ENCODE measurements at regions not wholly inside any gene's neighbourhood (a gene's known extent, or its start where the extent isn't known, plus 50 kb on each side); places are given as distances from the start of the nearest gene placed in this dataset.
A peak's percentile ranks its signal among the peaks of the same experiment; 100 is the strongest.
"Not testable (repeated sequence)": the region's sequence is repeated elsewhere in the genome, so short reads cannot be mapped to it uniquely, and the experiment has no call there.

DNA sequence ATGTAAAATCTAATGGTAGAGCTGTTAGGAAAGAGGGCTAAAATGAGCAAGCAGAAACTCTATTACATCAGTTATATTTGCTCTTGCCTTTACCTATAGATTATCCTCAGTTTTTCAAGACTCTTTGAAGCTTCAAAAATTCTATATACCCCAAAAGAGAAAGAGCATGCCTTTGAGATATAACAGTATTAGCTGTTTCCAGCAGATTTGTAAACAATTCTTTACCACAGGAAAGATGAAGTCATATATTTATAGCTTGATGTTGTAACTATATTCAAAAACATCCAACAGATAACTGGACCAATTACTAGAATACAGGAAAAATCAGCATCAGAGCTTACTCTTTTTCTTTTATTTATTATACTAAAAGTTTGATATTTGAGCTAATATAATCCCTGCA lies 416.2 kb upstream of the TPK1 start:
- no peak for DNase-seq

DNA sequence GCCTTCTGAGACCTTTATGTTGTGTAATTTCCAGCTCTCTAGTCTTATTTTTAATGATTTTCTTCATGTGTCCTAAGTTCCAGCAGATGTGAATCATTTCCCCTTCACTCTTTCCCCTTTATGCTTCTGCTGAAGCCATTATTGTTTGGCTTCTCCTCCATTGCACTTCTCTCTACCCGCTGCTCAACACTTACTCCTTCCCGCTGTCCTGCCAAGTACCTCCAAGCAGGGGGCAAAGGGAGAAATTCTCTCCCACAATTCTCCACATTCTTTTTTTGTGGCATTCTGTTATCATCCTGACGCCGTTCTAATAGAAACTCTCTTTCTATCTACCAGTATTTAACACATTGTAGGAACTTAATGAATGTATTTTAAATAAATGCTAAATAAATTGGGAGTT lies 388.9 kb upstream of the TPK1 start:
- DNase-seq = no peak

DNA sequence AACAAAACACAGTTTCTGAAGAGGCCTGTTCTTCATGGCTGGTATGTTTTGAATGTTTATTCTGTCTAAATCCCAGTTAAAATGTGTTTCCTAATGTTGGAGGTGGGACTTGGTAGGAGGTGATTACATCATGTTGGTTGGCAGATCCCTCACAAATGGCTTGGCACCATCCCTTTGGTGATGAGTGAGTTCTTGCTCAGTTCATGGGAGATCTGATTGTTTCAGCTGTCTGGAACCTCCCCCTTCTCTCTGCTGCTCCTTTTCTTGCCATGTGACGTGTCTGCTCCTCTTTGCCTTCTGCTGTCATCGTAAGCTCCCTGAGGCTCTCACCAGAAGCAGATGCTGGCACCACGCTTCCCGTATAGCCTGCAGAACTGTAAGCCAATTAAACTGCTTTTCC lies 383.6 kb upstream of the TPK1 start:
- no peak for DNase-seq

DNA sequence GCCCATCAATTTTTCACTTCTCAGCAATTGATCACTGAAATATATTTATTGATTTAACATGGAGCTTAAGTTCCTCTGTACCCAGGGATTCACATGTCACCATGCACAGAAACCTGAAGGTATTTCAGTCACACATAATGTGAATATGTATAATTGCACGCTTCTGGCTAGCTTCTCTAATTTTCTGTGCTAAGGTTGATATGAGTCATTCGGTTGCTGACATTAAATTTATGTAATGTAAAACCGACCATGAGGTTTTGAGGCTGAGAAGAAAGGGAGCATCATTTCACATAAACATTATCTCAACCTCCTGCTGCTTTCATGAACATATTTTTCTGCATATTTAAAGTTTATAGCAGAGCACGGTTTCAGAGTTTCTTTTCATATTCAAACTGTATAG lies 381.0 kb upstream of the TPK1 start:
- no peak for DNase-seq

DNA sequence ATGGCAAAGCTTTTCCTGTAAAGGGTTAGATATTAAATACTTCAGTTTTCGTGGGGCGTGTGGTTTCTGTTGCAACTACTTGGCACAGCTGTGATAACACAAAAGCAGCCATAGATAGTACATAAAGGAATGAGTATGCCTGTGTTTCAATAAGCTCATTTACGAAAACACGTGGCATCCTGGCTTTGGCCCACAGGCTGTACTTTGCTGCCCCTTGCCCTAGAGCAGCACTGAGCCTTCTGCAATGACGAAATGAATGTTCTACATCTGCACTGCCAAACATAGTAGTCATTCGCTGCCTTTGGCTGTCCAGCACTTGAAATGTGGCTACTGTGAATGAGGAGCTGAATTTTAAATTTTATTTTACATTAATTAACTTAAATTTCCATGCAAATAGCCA lies 376.2 kb upstream of the TPK1 start:
- DNase-seq = no peak

DNA sequence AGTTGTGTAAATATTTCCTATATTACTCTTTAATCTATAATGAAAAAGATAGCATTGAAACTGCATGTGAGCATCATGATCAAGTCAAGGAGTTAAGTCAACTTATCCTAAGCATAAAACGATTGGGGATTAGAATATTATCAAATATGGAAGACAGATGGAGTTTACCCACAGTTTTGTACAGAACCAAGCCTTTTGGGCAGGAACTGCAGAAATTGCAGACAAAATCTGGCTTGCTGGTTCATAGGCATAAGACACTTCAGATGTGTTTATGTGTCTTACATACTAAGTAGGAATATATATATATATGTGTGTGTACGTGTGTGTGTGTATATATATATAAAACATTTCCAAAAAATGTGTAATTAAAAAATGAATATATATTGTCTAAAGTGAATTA lies 375.4 kb upstream of the TPK1 start:
- DNase-seq = no peak

DNA sequence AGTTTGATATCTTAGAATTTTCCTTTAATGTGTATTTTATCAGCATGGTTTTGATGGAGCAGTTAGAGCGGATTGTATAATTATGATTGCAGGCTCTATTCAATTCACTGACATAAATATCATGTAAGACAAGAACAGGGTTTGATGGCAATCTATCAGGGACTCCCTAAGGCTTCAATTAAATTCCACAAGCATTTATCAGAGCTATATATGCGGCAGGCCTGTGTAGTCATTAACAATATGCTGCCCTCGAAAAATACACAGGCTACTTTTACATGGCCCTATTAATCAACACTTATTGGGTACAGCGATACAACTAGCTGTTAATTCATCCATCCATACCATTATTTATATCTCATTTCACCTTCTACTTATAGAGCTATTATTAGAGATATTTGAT lies 358.1 kb upstream of the TPK1 start:
- DNase-seq = no peak

DNA sequence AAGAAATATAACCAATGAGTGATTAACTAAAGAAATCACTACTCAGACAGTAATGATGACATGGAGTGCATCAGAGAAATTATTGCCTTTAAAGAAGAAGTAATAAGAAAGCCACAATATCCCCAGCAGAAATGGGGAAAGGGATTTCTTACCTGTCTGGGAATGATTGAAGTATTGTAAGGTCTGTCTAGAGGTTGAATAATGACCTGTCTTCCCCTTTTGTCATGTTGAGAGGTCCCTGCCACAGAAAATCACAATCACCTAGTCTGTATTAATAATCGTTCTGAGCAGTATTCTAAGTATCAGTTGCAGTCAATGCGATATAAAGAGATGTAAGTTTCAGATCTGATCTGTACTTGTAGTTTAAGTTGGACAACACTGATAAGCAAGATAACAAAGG lies 349.1 kb upstream of the TPK1 start:
- DNase-seq = no peak

DNA sequence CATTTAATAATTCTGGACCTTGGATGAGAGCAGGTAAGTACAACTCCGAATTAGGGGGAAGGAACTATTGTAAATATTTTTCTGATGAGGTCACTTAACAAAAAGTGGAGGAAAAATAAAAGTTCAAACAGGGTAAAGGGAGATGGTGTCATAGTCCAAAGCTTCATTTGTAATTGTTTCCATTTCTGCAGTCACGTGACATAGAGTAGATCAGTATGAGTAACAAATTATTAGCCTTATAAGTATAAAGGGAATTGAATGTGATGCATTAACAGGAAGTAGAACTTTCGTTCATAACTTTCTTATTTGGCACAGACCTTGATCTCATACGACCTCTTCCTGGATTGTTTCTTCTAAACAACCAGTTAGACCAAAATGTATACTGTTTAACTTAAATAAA lies 347.2 kb upstream of the TPK1 start:
- DNase-seq = no peak

DNA sequence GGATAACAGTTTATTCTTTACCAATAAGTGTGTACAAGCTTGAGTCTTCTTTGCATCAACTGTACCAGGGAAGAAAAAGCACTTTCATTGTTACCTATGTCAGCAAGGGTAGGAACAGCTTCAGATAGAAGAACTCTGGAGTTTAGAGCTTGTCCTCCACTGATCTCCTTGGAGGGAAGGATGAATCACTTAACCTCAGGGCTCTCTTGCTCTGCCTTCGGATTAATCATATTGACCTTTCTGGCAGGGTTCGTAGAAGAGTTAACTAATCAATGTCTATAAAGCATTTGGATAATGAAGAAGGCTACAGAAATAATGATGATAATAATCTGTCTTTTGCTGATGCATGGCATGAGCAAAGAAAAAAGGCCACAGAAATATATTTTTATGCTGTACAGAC lies 339.5 kb upstream of the TPK1 start:
- DNase-seq = no peak

DNA sequence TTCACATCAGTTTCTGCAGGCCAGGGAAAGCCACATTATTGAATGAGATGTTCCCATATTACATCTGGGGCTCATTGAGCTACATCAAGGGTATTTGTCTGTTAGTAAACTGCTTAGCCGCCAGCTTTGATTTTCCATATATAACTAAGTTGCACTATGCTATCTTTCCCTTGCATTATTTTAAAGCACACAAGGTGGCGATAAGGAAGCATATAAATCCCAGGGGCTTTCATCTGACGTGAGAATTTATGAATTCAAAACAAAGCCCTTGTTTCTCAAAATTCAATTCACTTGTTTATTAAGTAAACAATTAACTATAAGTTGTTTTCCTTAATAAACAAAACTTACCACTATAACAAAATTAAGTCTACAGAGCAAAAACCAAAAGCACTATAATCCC lies 334.1 kb upstream of the TPK1 start:
- DNase-seq = peak in 1 of 2 experiments; percentile 6

DNA sequence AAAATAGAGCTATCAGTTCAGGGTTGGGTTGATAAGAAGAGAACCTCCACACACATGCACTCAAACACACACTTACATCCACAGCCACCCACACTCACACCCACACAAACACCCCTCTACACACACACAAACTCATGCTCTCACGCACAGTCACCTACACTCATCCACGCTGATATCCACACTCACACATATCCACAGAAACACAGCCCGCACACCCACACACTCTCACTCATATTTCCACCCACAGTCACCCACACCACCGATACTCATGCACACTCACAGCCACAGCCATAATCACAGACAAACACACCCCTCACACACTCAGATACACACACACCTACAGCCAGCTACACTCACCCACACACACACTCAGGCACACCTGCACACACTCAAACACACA lies 333.0 kb upstream of the TPK1 start:
- no peak for DNase-seq

DNA sequence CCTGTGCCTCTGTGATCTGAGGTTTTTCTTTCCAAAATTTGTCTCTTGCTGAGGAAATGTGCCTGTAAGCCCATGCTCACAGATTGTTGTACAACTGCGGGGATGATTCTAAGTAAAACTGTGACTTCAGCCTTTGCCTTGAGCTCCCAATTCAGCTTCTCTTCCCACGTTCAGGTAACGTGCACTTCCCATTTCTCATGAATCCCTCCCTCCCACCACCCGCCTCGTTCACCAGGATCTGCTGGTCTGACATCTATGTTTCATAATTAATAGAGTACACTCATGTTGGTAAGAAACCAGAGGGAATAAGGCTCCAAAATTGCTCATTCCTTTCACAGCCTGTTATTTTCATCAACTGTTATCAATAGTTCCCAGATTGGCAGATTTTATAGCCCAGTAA lies 332.6 kb upstream of the TPK1 start:
- DNase-seq = no peak

DNA sequence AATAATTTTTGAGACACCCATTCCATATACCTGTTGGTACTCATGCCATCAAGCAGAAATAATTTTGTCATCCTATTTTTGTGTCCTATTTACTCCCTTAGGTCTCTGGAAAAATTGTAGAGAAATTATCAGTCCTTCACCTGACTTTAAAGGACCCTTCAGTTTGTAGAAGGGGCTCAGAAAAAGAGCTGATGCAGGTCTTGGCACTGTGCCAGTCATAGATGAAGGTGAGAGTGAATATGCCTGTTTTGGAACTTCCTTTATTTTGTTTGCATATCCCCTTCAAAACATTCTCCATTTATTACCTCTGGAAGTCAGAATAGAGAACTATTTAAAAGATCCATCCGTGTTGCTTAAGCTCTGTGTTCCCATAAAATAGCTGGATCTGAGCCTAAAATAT lies 321.0 kb upstream of the TPK1 start:
- no peak for DNase-seq

DNA sequence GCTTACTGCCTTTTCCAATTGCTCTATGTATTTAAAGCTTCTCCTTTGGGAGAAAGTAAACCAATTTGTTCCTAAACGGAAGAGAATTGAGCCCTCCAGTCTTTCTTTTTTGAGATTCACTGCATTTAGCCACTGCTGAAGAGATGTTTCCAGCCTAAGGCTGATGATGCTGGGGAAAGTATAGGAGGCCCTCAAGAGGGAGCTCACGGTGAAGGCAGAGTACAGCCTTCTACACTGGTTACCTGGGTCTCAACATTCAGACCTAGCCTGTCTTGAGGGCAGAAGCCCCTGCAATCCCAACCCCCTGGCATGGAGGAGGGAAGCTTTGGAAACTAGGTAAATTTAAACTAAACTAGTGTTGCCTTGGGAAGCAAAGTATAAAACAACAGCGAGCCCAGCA lies 316.7 kb upstream of the TPK1 start:
- DNase-seq = no peak

DNA sequence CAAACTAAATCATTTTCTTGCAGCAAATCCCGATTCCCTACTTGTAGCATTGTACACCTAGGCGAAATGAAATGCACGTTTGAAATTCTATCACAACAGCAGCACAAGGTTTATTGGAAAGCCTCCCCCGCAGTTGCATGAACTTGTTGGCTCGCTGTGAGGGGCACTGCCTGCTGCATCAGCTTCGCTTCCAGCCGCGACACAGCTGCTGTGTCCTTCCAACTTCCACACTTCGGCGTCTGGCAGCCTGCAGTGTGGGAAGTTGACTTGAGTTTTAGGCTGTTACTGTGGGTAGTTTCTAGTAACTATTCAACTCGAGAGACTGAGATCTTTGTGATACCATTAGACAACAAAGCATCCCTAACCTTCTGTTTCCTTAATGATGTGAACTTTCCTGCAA lies 315.8 kb upstream of the TPK1 start:
- DNase-seq = no peak

DNA sequence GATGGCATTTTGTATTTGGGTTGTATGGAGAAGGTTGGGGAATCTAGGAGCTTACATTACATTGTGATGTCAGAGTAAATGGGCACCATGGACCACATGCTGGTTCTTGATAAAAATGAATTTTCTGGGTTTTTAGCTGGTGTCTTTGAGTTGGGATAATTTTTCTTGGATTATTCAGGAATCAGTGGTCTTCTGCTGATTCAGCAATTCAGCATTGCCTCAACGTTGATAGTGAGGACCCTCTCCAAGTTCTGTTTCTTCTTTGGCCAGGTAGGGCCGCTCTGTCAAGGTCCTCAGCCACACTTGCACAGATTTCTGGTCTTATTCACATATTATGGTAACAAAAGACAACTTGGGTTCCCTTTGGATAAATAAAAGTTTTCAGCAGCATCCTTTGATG lies 312.0 kb upstream of the TPK1 start:
- DNase-seq = no peak

DNA sequence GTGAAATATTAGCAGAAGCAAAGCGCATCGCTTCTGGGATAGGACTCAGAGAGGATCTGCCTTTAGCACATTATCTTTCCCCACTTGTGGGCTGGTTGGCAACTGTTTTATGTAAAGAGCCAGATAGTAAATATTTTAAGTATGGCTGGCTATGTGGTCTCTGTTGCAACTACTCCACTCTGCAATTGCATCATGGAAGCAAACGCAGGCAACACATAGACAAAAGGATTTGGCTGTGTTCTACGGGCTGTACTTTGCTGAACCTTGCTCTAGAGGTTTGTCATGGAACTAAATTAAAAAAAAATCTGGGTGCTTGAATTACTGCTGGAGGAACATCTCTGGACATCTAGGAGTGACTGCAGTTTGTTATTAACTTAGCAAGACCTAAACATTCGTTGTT lies 307.8 kb upstream of the TPK1 start:
- DNase-seq = no peak

DNA sequence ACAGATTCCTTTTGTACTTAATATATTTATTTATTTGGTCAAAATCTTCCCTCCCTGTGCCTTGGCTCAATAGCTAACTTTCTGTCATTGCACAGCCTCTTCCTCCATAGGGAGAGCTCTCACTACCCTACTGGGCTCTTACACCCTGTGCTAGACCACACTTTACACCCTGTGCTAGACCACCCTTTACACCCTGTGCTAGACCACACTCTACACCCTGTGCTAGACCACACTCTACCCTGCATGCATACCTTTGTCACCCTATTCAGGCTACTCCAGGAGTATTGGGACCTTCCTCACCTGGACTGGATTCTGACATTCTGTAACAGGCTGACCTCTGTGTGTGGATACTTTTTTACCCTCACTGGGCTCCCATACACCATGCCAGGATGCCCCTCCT lies 298.5 kb upstream of the TPK1 start:
- no peak for DNase-seq

DNA sequence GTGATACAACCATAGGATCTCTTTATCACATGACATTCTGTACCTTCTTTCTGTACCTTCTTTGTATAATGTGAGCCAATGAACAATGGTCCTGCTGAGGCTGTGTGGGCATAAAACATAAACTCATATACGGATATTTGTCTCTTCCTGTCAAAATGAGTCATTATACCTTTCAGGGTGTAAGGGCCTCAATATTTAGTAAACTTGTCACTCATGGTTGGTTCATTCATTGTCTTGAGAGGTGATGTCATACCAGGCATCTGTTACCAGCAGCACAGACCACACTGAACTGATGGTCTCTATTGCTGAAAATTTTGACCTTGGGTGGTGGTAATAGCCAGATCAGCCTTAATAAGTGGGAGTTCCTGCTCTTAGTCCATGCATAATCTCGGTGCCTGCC lies 287.6 kb upstream of the TPK1 start:
- no peak for DNase-seq

DNA sequence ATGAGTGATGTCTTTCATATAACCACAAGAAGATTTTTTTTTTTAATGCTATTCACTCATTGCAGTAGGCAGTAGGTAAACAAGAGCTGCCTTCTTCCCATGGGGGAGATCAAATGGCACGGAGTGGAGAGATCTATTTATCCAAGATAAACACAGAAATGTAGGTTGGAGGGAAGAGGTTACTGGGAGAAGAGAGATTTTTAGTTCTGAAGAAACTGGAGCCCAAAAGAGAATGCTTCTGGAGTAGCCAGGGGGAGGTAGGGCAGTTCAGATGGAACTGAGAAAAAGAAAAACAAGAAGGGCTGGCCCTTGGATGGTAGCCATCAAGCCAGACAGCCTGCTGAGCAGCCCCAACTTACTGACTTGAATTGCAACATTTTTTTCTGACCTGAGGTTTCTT lies 270.1 kb upstream of the TPK1 start:
- DNase-seq = no peak

DNA sequence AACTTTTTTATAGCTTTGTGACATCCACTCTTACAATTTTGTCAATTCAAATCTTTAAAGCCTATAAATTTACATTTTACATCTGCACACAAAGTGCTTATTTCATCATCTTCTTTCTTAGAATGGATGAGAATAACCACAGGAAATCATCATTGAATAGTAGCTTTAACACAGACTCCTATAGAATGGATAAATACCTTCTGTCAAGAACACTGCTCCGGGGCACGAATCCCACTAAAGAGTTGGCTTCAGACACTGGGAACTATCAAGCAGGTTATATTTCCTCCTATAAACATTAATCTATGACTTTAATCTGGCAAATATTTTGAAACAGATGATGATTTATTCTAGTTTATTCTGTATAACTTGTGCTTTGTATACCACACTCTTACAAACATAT lies 269.7 kb upstream of the TPK1 start:
- DNase-seq = no peak

DNA sequence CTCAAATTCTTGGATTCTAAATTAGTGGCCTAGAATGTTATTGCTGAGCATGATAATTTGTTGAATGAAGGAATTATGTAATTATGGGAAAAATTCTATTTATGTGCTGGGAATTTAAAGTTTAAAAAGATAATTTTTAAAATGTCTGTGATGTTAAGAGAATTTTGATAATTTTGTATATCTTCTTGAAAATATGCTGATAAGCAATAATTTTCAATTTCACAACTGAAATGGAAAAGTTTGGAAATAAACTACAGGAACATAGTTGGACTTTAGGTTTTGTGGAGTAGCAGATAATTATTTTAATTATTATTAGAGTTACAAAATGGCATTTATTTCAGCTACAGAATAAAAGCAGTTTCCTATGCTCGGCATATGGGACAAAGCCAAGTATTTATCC lies 268.5 kb upstream of the TPK1 start:
- DNase-seq = no peak

DNA sequence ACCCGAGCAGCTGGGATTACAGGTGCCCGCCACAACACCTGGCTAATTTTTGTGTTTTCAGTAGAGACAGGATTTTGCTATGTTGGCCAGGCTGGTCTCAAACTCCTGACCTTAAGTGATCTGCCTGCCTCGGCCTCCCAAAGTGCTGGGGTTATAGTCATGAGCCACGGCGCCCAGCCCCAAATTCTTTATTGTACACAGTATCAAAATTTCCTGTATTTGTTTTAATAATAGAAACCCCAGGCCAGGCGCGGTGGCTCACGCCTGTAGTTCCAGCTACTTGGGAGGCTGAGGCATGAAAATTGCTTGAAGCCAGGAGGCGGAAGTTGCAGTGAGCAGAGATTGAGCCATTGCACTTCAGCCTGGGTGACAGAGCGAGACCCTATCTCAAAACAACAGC lies 266.3 kb upstream of the TPK1 start:
- not testable (repeated sequence) for DNase-seq

DNA sequence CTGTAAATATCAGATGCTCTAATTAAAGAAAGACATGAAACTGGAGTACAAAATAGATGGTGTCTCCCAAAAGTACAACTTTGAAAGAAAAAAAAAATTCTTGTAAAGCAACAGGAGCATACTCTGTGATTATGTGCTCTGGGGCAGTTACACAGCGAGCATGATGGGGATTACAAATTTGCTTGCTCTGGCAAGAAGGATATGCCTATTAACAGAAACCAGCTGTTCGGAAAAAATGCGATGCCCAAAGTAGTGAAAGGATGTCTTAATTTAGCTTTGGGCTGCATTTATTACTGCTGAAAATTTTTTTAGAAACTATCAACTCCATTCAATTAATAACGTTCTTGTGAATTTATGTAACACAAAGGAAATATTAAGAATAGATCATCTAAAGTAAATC lies 256.9 kb upstream of the TPK1 start:
- DNase-seq = no peak

DNA sequence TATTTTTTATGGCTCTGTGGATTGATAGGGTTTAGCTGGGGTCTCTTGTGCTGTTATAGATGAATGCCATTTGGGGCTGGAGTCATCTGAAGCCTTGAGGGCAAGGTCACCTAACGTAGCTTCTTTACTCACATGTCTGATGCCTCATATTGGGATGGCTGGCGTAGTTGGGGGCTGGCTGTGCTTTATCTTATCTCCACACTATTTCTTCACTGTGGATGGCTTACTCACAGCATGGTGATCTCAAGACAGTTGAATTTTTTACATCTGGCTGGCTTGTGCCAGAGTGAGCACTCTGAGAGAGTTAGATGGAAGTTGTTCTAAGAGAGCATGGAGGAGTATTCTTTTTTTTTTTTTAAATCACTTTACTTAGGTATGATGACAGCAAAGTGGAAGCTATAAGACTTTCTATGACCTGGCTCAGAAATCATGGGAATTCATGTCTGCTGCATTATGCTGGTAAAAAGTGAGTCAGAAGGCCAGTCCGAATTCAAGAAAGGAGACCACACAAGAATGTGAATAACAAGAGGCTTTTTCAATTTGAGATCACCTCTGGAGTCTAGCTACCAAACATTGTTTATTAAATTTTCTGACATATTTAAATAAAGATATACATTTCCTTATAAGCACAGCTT lies 252.4 kb upstream of the TPK1 start:
- no peak for DNase-seq

Measured in NCI-H526 (cell line).